HG03045 (cell line): ENCODE measurements at regions not wholly inside any gene's neighbourhood (a gene's known extent, or its start where the extent isn't known, plus 50 kb on each side); places are given as distances from the start of the nearest gene placed in this dataset.
"Not testable (repeated sequence)": the region's sequence is repeated elsewhere in the genome, so short reads cannot be mapped to it uniquely, and the experiment has no call there.

Source experiments
- ATAC-seq: cut with Tn5 transposase; IDR thresholded peaks from one replicate; pipeline ENCODE4 v1.9.1; 2021; ENCODE audit warnings: mild to moderate bottlenecking, moderate library complexity; ENCODE audit not compliant: unreplicated experiment

- ATAC-seq: no peak
Measured at GRCh38 chr7:101740981-101741725, 76.3 kb upstream of the CUX1 start.

GRCh38 chr7:101743241-101743994 lies 74.0 kb upstream of the CUX1 start:
- ATAC-seq: no peak

GRCh38 chr7:101743995-101744360 lies 73.4 kb upstream of the CUX1 start:
- no peak for ATAC-seq

- ATAC-seq: no peak
Measured at GRCh38 chr7:101744588-101744987, 72.8 kb upstream of the CUX1 start.

GRCh38 chr7:101746314-101746713 lies 71.1 kb upstream of the CUX1 start:
- ATAC-seq: no peak

- no peak for ATAC-seq
Measured at GRCh38 chr7:101747053-101747878, 70.2 kb upstream of the CUX1 start.

GRCh38 chr7:101747879-101748345 lies 69.5 kb upstream of the CUX1 start:
- ATAC-seq: no peak

GRCh38 chr7:101749891-101750290 lies 67.5 kb upstream of the CUX1 start:
- no peak for ATAC-seq

GRCh38 chr7:101753316-101753715 lies 64.1 kb upstream of the CUX1 start:
- no peak for ATAC-seq

- ATAC-seq: no peak
Measured at GRCh38 chr7:101754424-101755159, 62.8 kb upstream of the CUX1 start.

- no peak for ATAC-seq
Measured at GRCh38 chr7:101757879-101758278, 59.5 kb upstream of the CUX1 start.

- ATAC-seq: not testable (repeated sequence)
Measured at GRCh38 chr7:101758519-101758918, 58.9 kb upstream of the CUX1 start.

GRCh38 chr7:101764221-101764620 lies 53.2 kb upstream of the CUX1 start:
- no peak for ATAC-seq

GRCh38 chr7:101767544-101767943 lies 49.9 kb upstream of the CUX1 start:
- no peak for ATAC-seq
